ENCODE measurements at regions not wholly inside any gene's neighbourhood (a gene's known extent, or its start where the extent isn't known, plus 50 kb on each side); places are given as distances from the start of the nearest gene placed in this dataset.

GRCh38 chr4:155430895-155431795 lies 54.4 kb upstream of the MAP9 start:
- TF ChIP-seq CTCF (IDR thresholded peaks at IDR 0.05; ENCODE audit: borderline replicate concordance, extremely low read depth, low read length, poor library complexity, severe bottlenecking): no peak
- TF ChIP-seq EZH2 (IDR thresholded peaks at IDR 0.05; ENCODE audit: borderline replicate concordance, low read depth, low read length, severe bottlenecking): no peak
